ENCODE measurements at regions not wholly inside any gene's neighbourhood (a gene's known extent, or its start where the extent isn't known, plus 50 kb on each side); places are given as distances from the start of the nearest gene placed in this dataset.
"Not testable (repeated sequence)": the region's sequence is repeated elsewhere in the genome, so short reads cannot be mapped to it uniquely, and the experiment has no call there.

- DNase-seq (ENCODE audit: low spot score): no peak
These were observed 204.9 kb upstream of the PTER start for GRCh38 chr10:16231734-16232435.

GRCh38 chr10:16232441-16232840 lies 204.4 kb upstream of the PTER start:
- no peak for DNase-seq (ENCODE audit: low spot score)

- no peak for DNase-seq (ENCODE audit: low spot score)
These were observed 201.9 kb upstream of the PTER start for GRCh38 chr10:16234916-16235315.

- no peak for DNase-seq (ENCODE audit: low spot score)
These were observed 194.4 kb upstream of the PTER start for GRCh38 chr10:16242446-16242845.

- DNase-seq (ENCODE audit: low spot score): no peak
These were observed 193.8 kb upstream of the PTER start for GRCh38 chr10:16242859-16243613.

- DNase-seq (ENCODE audit: low spot score): not testable (repeated sequence)
These were observed 186.7 kb upstream of the PTER start for GRCh38 chr10:16250136-16250535.

- DNase-seq (ENCODE audit: low spot score): no peak
These were observed 180.5 kb upstream of the PTER start for GRCh38 chr10:16256336-16256735.

GRCh38 chr10:16258291-16259040 lies 178.3 kb upstream of the PTER start:
- DNase-seq (ENCODE audit: low spot score): no peak

- no peak for DNase-seq (ENCODE audit: low spot score)
These were observed 177.1 kb upstream of the PTER start for GRCh38 chr10:16259726-16260125.

GRCh38 chr10:16260388-16260787 lies 176.4 kb upstream of the PTER start:
- DNase-seq (ENCODE audit: low spot score): no peak

- no peak for DNase-seq (ENCODE audit: low spot score)
These were observed 165.2 kb upstream of the PTER start for GRCh38 chr10:16271571-16271970.

- DNase-seq (ENCODE audit: low spot score): no peak
These were observed 161.9 kb upstream of the PTER start for GRCh38 chr10:16274911-16275310.

GRCh38 chr10:16280595-16280994 lies 156.2 kb upstream of the PTER start:
- no peak for DNase-seq (ENCODE audit: low spot score)

- DNase-seq (ENCODE audit: low spot score): no peak
These were observed 144.4 kb upstream of the PTER start for GRCh38 chr10:16292366-16292765.

- DNase-seq (ENCODE audit: low spot score): no peak
These were observed 139.7 kb upstream of the PTER start for GRCh38 chr10:16297069-16297468.

GRCh38 chr10:16297642-16298041 lies 139.2 kb upstream of the PTER start:
- DNase-seq (ENCODE audit: low spot score): no peak

- no peak for DNase-seq (ENCODE audit: low spot score)
These were observed 132.5 kb upstream of the PTER start for GRCh38 chr10:16304311-16304710.

- DNase-seq (ENCODE audit: low spot score): no peak
These were observed 126.4 kb upstream of the PTER start for GRCh38 chr10:16310440-16310839.

GRCh38 chr10:16314259-16314658 lies 122.6 kb upstream of the PTER start:
- no peak for DNase-seq (ENCODE audit: low spot score)

- no peak for DNase-seq (ENCODE audit: low spot score)
These were observed 119.9 kb upstream of the PTER start for GRCh38 chr10:16316733-16317390.

GRCh38 chr10:16341637-16342036 lies 95.2 kb upstream of the PTER start:
- DNase-seq (ENCODE audit: low spot score): no peak

- DNase-seq (ENCODE audit: low spot score): no peak
These were observed 87.9 kb upstream of the PTER start for GRCh38 chr10:16348891-16349290.
